ENCODE measurements at regions not wholly inside any gene's neighbourhood (a gene's known extent, or its start where the extent isn't known, plus 50 kb on each side); places are given as distances from the start of the nearest gene placed in this dataset.
"Not testable (repeated sequence)": the region's sequence is repeated elsewhere in the genome, so short reads cannot be mapped to it uniquely, and the experiment has no call there.

DNA sequence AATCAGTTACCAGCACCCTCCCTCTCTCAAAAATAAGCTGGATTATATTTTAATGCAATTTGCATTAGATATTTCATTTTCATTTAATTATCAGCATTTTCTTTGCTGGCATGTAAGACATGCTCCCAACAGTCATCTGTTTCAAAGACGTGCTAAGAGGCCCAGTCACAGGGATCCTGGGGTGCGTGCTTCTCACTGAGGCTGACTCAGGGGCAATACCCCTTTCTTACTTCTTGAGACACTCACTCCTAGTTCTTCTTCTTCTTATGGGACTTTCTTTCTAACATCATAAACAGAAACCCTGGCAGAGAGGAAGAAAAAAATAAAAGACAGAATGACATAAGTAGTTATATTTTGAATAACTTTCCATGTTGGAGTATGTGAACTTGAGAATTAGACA is 372.1 kb upstream of the MEX3C start:
- no peak overlapping the region for H2BK20ac ChIP-seq (ENCODE audit: low read length)
- no peak overlapping the region for H3K27ac ChIP-seq (ENCODE audit: low read depth, low read length)
- no peak overlapping the region for H2BK15ac ChIP-seq (ENCODE audit: low read length)
- H2BK5ac ChIP-seq (ENCODE audit: low read depth, low read length): no peak overlapping the region
- no peak overlapping the region for H3K18ac ChIP-seq (ENCODE audit: extremely low read depth, low read length)
- no peaks in the 10 kb centered on the region; a peak in 2 of 7 replicates for H3K4me1 ChIP-seq (replicated peaks in 1 of 4; ENCODE audit: control insufficient read depth in 3 of 4, insufficient read depth in 4 of 4, low read length in 3 of 4)
- no peaks in the 10 kb centered on the region for H3K27me3 ChIP-seq (replicated peaks in 1 of 4; ENCODE audit: control insufficient read depth in 3 of 4, extremely low read depth in 1 of 4, insufficient read depth in 3 of 4, low read length in 3 of 4)
- no peaks in the 10 kb centered on the region for H3K9me3 ChIP-seq (ENCODE audit: insufficient read depth in 2 of 2, low read depth in 1 of 2, low read length in 1 of 2)
- TF ChIP-seq CBX8 (IDR thresholded peaks at IDR 0.05; ENCODE audit: borderline replicate concordance, low read depth, low read length): no peak
- no peak for TF ChIP-seq SIX5 (IDR thresholded peaks at IDR 0.05; ENCODE audit: low read depth, low read length)
- TF ChIP-seq PHF8 (conservative IDR thresholded peaks at IDR 0.05; ENCODE audit: low read depth, low read length): no peak
- H2BK120ac ChIP-seq (replicated peaks; ENCODE audit: low read depth, low read length): no peak overlapping the region
- no peak overlapping the region for H3K4me3 ChIP-seq (ENCODE audit: extremely low read depth in 1 of 4, insufficient read depth in 2 of 4, low read depth in 3 of 4, low read length in 4 of 4)
- no peak for DNase-seq (ENCODE audit: low read depth in 1 of 2, low spot score in 2 of 2)
- H4K5ac ChIP-seq (ENCODE audit: insufficient read length, low read depth, low read length): no peak overlapping the region
- no peaks in the 10 kb centered on the region for H3K79me1 ChIP-seq (ENCODE audit: low read depth, low read length)
- no peak overlapping the region for H3K9ac ChIP-seq (replicated peaks in 1 of 4; ENCODE audit: extremely low read depth in 1 of 4, low read depth in 3 of 4, low read length in 3 of 4)
- H2AFZ ChIP-seq (ENCODE audit: low read length): no peak overlapping the region
- H3K36me3 ChIP-seq (ENCODE audit: control insufficient read depth in 2 of 4, insufficient read depth in 4 of 4, low read length in 3 of 4): no peaks in the 10 kb centered on the region; a peak in 1 of 8 replicates
- H3K23ac ChIP-seq (ENCODE audit: insufficient read length): no peak overlapping the region
- POLR2A ChIA-PET (ENCODE audit: partially characterized antibody): no interaction called here
- no peaks in the 10 kb centered on the region for H3K79me2 ChIP-seq (ENCODE audit: control insufficient read depth in 1 of 2, insufficient read depth in 2 of 2, low read length in 2 of 2)
- no peak overlapping the region for H3K14ac ChIP-seq (ENCODE audit: insufficient read length)
- no peak overlapping the region for H4K8ac ChIP-seq (ENCODE audit: extremely low read depth, insufficient read depth, low read length)
- H4K91ac ChIP-seq (replicated peaks; ENCODE audit: insufficient read length, low read length): no peak overlapping the region
- H4K20me1 ChIP-seq (replicated peaks in 1 of 2; ENCODE audit: control insufficient read depth in 1 of 2, insufficient read depth in 2 of 2, low read length in 2 of 2): no peaks in the 10 kb centered on the region
- H3K4ac ChIP-seq (replicated peaks; ENCODE audit: insufficient read length, low read depth, low read length): no peak overlapping the region
- CTCF ChIA-PET (ENCODE audit: partially characterized antibody): no interaction called here
- no peak overlapping the region for H2BK12ac ChIP-seq (ENCODE audit: low read depth, low read length)
- no peak overlapping the region for H3K4me2 ChIP-seq (ENCODE audit: insufficient read depth in 1 of 2, low read depth in 2 of 2, low read length in 2 of 2)
- H2AK5ac ChIP-seq (ENCODE audit: low read depth, low read length): no peak overlapping the region
- FAIRE-seq: no peak
- H3K56ac ChIP-seq (replicated peaks; ENCODE audit: insufficient read length, low read depth, low read length): no peak overlapping the region
- H3K23me2 ChIP-seq (ENCODE audit: low read depth, low read length): no peaks in the 10 kb centered on the region
- WGBS, 2 experiments (ENCODE audit: extremely low coverage in 1 of 2, insufficient coverage in 1 of 2, insufficient read length in 1 of 2, insufficient replicate concordance in 2 of 2, low coverage in 1 of 2, low lambda C conversion rate in 2 of 2, missing lambda C conversion rate in 1 of 2): 64% methylated on average over 2 of the region's 2 CpGs; no CpG with 5 or more reads in 1 of the 2 experiments

GRCh38 chr18:51570071-51570470 is 372.6 kb upstream of the MEX3C start:
- H2BK20ac ChIP-seq (ENCODE audit: low read length); H3K4me3 ChIP-seq (ENCODE audit: extremely low read depth in 1 of 4, insufficient read depth in 2 of 4, low read depth in 3 of 4, low read length in 4 of 4); H4K91ac ChIP-seq (replicated peaks; ENCODE audit: insufficient read length, low read length); H2BK12ac ChIP-seq (ENCODE audit: low read depth, low read length); H3K18ac ChIP-seq (ENCODE audit: extremely low read depth, low read length); H4K20me1 ChIP-seq (replicated peaks in 1 of 2; ENCODE audit: control insufficient read depth in 1 of 2, insufficient read depth in 2 of 2, low read length in 2 of 2); H2AK5ac ChIP-seq (ENCODE audit: low read depth, low read length); H3K4ac ChIP-seq (replicated peaks; ENCODE audit: insufficient read length, low read depth, low read length); DNase-seq (ENCODE audit: low read depth in 1 of 2, low spot score in 2 of 2); H3K36me3 ChIP-seq (ENCODE audit: control insufficient read depth in 2 of 4, insufficient read depth in 4 of 4, low read length in 3 of 4); H3K9ac ChIP-seq (replicated peaks in 1 of 4; ENCODE audit: extremely low read depth in 1 of 4, low read depth in 3 of 4, low read length in 3 of 4); H3K14ac ChIP-seq (ENCODE audit: insufficient read length); H4K8ac ChIP-seq (ENCODE audit: extremely low read depth, insufficient read depth, low read length); POLR2A ChIA-PET (ENCODE audit: partially characterized antibody); H2BK15ac ChIP-seq (ENCODE audit: low read length); H3K79me2 ChIP-seq (ENCODE audit: control insufficient read depth in 1 of 2, insufficient read depth in 2 of 2, low read length in 2 of 2); FAIRE-seq; H3K23ac ChIP-seq (ENCODE audit: insufficient read length); H3K4me1 ChIP-seq (replicated peaks in 1 of 4; ENCODE audit: control insufficient read depth in 3 of 4, insufficient read depth in 4 of 4, low read length in 3 of 4); H3K56ac ChIP-seq (replicated peaks; ENCODE audit: insufficient read length, low read depth, low read length); H3K23me2 ChIP-seq (ENCODE audit: low read depth, low read length); H4K5ac ChIP-seq (ENCODE audit: insufficient read length, low read depth, low read length); H3K27me3 ChIP-seq (replicated peaks in 1 of 4; ENCODE audit: control insufficient read depth in 3 of 4, extremely low read depth in 1 of 4, insufficient read depth in 3 of 4, low read length in 3 of 4); H3K79me1 ChIP-seq (ENCODE audit: low read depth, low read length); H3K27ac ChIP-seq (ENCODE audit: low read depth, low read length); H3K4me2 ChIP-seq (ENCODE audit: insufficient read depth in 1 of 2, low read depth in 2 of 2, low read length in 2 of 2); H2AFZ ChIP-seq (ENCODE audit: low read length); H2BK120ac ChIP-seq (replicated peaks; ENCODE audit: low read depth, low read length); H3K9me3 ChIP-seq (ENCODE audit: insufficient read depth in 2 of 2, low read depth in 1 of 2, low read length in 1 of 2); CTCF ChIA-PET (ENCODE audit: partially characterized antibody); H2BK5ac ChIP-seq (ENCODE audit: low read depth, low read length): not testable (repeated sequence)
- WGBS, 2 experiments (ENCODE audit: extremely low coverage in 1 of 2, insufficient coverage in 1 of 2, insufficient read length in 1 of 2, insufficient replicate concordance in 2 of 2, low coverage in 1 of 2, low lambda C conversion rate in 2 of 2, missing lambda C conversion rate in 1 of 2): 59% methylated on average over 4 of the region's 4 CpGs; no CpG with 5 or more reads in 1 of the 2 experiments
